ENCODE measurements at regions not wholly inside any gene's neighbourhood (a gene's known extent, or its start where the extent isn't known, plus 50 kb on each side); places are given as distances from the start of the nearest gene placed in this dataset.

DNA sequence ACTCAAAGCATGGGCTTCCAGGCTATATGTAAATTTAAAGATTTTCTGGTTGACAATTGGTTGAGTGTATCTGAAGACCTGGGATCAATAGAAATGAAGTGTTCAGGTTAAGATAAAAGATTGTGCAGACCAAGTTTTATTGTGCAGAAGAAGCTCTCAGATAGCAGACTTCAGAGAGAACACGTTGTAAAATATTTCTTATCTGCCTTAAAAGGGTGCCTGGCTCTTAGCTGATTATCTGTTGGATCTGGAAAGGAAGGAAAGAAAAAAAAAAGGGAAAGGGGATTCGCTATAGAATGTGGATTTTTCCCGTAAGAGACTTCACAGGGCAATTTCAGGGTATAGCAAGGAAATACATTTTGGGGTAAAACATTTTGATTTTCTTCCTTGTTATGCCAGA is 523.2 kb downstream of the EDEM1 start:
- TF ChIP-seq, protein P1, sequence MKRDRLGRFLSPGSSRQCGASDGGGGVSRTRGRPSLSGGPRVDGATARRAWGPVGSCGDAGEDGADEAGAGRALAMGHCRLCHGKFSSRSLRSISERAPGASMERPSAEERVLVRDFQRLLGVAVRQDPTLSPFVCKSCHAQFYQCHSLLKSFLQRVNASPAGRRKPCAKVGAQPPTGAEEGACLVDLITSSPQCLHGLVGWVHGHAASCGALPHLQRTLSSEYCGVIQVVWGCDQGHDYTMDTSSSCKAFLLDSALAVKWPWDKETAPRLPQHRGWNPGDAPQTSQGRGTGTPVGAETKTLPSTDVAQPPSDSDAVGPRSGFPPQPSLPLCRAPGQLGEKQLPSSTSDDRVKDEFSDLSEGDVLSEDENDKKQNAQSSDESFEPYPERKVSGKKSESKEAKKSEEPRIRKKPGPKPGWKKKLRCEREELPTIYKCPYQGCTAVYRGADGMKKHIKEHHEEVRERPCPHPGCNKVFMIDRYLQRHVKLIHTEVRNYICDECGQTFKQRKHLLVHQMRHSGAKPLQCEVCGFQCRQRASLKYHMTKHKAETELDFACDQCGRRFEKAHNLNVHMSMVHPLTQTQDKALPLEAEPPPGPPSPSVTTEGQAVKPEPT (CRISPR knock-in tag; IDR thresholded peaks at IDR 0.05; ENCODE audit: low read depth), result no peak
- TF ChIP-seq SALL2 (CRISPR knock-in tag; IDR thresholded peaks at IDR 0.05) (no peak), ZBTB3 (CRISPR knock-in tag; IDR thresholded peaks at IDR 0.05; ENCODE audit: borderline replicate concordance, low read depth) (no peak), ZNF543 (CRISPR knock-in tag; IDR thresholded peaks at IDR 0.05) (no peak), KDM5A (IDR thresholded peaks at IDR 0.05; ENCODE audit: borderline replicate concordance, low read length) (no peak), SP1 (IDR thresholded peaks at IDR 0.05) (no peak), SP1 (CRISPR knock-in tag; IDR thresholded peaks at IDR 0.05) (no peak), POLR2A (IDR thresholded peaks at IDR 0.05; ENCODE audit: insufficient read depth in 1 of 2, low read depth in 2 of 2, low read length in 2 of 2) (no peak), ZNF232 (CRISPR knock-in tag; IDR thresholded peaks at IDR 0.05; ENCODE audit: borderline replicate concordance) (no peak)
- TF ChIP-seq, protein P2, sequence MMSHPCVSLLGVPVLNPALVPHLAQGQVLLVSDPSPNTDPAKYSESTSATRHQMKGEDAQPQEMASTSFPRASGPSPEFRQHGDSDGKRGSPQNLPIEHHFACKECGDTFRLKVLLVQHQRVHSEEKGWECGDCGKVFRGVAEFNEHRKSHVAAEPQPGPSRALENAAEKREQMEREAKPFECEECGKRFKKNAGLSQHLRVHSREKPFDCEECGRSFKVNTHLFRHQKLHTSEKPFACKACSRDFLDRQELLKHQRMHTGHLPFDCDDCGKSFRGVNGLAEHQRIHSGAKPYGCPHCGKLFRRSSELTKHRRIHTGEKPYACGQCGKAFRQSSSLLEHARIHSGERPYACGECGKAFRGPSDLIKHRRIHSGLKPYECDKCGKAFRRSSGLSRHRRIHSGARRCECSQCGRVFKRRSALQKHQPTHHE (CRISPR knock-in tag; IDR thresholded peaks at IDR 0.05; ENCODE audit: borderline replicate concordance), result no peak
- TF ChIP-seq, protein P3, sequence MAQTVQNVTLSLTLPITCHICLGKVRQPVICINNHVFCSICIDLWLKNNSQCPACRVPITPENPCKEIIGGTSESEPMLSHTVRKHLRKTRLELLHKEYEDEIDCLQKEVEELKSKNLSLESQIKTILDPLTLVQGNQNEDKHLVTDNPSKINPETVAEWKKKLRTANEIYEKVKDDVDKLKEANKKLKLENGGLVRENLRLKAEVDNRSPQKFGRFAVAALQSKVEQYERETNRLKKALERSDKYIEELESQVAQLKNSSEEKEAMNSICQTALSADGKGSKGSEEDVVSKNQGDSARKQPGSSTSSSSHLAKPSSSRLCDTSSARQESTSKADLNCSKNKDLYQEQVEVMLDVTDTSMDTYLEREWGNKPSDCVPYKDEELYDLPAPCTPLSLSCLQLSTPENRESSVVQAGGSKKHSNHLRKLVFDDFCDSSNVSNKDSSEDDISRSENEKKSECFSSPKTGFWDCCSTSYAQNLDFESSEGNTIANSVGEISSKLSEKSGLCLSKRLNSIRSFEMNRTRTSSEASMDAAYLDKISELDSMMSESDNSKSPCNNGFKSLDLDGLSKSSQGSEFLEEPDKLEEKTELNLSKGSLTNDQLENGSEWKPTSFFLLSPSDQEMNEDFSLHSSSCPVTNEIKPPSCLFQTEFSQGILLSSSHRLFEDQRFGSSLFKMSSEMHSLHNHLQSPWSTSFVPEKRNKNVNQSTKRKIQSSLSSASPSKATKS (CRISPR knock-in tag; IDR thresholded peaks at IDR 0.05), result no peak
